WI38 (cell line): ENCODE measurements at regions not wholly inside any gene's neighbourhood (a gene's known extent, or its start where the extent isn't known, plus 50 kb on each side); places are given as distances from the start of the nearest gene placed in this dataset.

Experiments used
- H3K4me3 ChIP-seq: 2 replicates; pipeline ENCODE4 v1.5.1; 2011; ENCODE audit warnings: low read depth, mild to moderate bottlenecking, control low read depth, low read length
- TF ChIP-seq, protein P1 (sequence below): IDR thresholded peaks from 2 replicates; pipeline ENCODE4 v1.5.1; 2012; ENCODE audit warnings: low read depth, mild to moderate bottlenecking, control low read depth, low read length

DNA sequence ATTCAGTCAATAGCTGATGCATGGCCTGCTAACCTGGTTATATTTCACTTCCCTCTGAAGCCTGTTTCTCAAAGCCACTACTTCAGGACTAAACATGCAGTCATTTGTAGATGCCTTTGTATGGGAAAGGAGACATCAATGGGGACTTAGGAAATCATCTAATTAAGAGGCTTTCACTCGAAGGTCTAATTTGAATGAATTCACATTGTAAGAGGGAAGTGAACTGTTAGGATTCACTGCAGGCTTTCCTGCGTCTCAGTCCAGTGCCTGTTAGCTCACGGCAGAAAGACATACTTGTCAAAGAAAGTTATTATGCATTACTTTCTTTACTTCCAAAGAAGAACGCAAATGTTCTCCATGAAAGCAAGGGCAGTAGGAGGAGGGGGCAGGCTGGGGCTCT is 50.6 kb upstream of the CDK20 start:
- no peak overlapping the region for H3K4me3 ChIP-seq
- TF ChIP-seq, protein P1, sequence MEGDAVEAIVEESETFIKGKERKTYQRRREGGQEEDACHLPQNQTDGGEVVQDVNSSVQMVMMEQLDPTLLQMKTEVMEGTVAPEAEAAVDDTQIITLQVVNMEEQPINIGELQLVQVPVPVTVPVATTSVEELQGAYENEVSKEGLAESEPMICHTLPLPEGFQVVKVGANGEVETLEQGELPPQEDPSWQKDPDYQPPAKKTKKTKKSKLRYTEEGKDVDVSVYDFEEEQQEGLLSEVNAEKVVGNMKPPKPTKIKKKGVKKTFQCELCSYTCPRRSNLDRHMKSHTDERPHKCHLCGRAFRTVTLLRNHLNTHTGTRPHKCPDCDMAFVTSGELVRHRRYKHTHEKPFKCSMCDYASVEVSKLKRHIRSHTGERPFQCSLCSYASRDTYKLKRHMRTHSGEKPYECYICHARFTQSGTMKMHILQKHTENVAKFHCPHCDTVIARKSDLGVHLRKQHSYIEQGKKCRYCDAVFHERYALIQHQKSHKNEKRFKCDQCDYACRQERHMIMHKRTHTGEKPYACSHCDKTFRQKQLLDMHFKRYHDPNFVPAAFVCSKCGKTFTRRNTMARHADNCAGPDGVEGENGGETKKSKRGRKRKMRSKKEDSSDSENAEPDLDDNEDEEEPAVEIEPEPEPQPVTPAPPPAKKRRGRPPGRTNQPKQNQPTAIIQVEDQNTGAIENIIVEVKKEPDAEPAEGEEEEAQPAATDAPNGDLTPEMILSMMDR, result no peak
